ENCODE measurements at regions not wholly inside any gene's neighbourhood (a gene's known extent, or its start where the extent isn't known, plus 50 kb on each side); places are given as distances from the start of the nearest gene placed in this dataset.

GRCh38 chr3:28846971-28847478, 433.8 kb upstream of the RBMS3 start:
- TF ChIP-seq CTCF (IDR thresholded peaks at IDR 0.05; ENCODE audit: low read length) (no peak), EZH2 (optimal IDR thresholded peaks at IDR 0.05; ENCODE audit: low read depth, low read length) (no peak), EZH2phosphoT487 (IDR thresholded peaks at IDR 0.05; ENCODE audit: low read length) (no peak)

Data from MM.1S (cell line).